ENCODE measurements at regions not wholly inside any gene's neighbourhood (a gene's known extent, or its start where the extent isn't known, plus 50 kb on each side); places are given as distances from the start of the nearest gene placed in this dataset.
"Not testable (repeated sequence)": the region's sequence is repeated elsewhere in the genome, so short reads cannot be mapped to it uniquely, and the experiment has no call there.

DNA sequence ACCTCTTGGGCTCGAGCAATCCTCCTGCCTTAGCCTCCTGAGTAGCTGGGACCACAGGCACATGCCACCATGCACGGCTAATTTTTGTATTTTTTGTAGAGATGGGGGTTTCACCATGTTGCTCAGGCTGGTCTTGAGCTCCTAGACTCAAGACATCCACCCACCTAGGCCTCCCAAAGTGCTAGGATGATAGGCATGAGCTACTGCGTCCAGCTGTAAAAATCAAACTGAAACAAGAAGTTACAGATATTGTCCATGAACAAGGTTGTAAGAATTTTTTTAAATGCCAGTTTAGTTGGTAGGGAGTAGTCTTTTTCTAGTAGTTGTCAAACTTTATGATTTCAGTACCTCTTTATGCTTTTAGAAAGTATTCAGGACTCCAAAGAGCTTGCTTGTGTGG lies 424.4 kb upstream of the PMFBP1 start:
- Histone ChIP-seq H3K9me3 (no peaks in the 10 kb centered on the region), H3K27ac (no peak overlapping the region), H3K4me1 (peaks cover 0 to 9% (median 0%) of the 10 kb centered on the region in 6 donors), H3K4me3 (no peak overlapping the region), H3K36me3 (no peaks in the 10 kb centered on the region), H3K27me3 (replicated peaks in 1 of 7) (no peaks in the 10 kb centered on the region)
- intact Hi-C loops (cut with DNase I; ENCODE audit: low total_unique reads): no loop called here
- 89 to 92% (median 90%) methylated on average over 3 of the region's 3 CpGs for WGBS, 5 donors
- no peak for DNase-seq
- TF ChIP-seq POLR2A (IDR thresholded peaks at IDR 0.05): no peak
- TF ChIP-seq, protein P1, sequence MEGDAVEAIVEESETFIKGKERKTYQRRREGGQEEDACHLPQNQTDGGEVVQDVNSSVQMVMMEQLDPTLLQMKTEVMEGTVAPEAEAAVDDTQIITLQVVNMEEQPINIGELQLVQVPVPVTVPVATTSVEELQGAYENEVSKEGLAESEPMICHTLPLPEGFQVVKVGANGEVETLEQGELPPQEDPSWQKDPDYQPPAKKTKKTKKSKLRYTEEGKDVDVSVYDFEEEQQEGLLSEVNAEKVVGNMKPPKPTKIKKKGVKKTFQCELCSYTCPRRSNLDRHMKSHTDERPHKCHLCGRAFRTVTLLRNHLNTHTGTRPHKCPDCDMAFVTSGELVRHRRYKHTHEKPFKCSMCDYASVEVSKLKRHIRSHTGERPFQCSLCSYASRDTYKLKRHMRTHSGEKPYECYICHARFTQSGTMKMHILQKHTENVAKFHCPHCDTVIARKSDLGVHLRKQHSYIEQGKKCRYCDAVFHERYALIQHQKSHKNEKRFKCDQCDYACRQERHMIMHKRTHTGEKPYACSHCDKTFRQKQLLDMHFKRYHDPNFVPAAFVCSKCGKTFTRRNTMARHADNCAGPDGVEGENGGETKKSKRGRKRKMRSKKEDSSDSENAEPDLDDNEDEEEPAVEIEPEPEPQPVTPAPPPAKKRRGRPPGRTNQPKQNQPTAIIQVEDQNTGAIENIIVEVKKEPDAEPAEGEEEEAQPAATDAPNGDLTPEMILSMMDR (IDR thresholded peaks at IDR 0.05 in 8 of 11, conservative IDR thresholded peaks at IDR 0.05 in 3 of 11): no peak
- TF ChIP-seq POLR2AphosphoS5 (IDR thresholded peaks at IDR 0.05): no peak

DNA sequence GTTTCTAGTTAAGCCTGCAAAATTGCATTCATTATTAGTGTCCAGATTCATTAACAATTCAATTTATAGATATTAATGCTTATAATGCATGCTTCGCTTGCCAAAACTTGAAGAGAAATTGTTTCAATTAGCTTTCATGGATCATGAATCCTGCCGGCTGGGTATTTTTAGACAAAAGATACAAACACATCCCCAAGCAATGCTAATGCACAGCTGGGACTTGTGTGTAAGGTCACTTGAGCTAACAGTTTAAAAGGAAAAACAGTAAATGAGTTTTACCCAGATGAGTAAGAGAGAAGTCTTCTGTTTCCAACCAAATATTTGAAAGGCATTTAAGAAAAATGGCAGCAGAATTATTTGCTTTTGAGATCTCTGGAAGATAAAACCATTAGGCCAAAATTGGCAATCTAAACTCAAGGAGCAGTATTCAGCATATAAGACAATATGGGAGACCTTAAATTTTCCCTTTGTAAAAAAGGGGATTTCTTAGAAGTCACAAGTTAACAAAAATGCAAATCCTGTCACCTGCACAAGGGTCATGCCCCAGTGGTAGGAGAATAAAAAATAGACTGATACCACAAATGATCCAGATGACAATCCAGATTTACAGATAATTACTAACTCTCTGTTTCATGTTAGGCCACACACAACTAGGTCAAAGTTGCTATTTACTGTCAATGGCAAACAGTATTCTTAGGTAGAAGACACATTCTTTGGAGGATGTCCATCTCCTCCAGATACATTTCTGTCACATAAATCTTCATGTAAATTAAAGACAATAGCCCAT lies 418.4 kb upstream of the PMFBP1 start:
- Histone ChIP-seq H3K27me3 (replicated peaks in 1 of 7) (no peaks in the 10 kb centered on the region), H3K27ac (peak overlapping the region in 1 of 8 donors; percentile 16), H3K4me1 (peaks cover 0 to 17% (median 0%) of the 10 kb centered on the region in 6 donors), H3K4me3 (no peak overlapping the region), H3K36me3 (no peaks in the 10 kb centered on the region), H3K9me3 (no peaks in the 10 kb centered on the region)
- 55 to 79% (median 65%) methylated on average over 2 of the region's 2 CpGs for WGBS, 5 donors
- intact Hi-C loops (cut with DNase I; ENCODE audit: low total_unique reads): no loop called here
- TF ChIP-seq, protein P1 (IDR thresholded peaks at IDR 0.05 in 8 of 11, conservative IDR thresholded peaks at IDR 0.05 in 3 of 11): no peak
- TF ChIP-seq POLR2AphosphoS5 (IDR thresholded peaks at IDR 0.05) (no peak), POLR2A (IDR thresholded peaks at IDR 0.05) (no peak)
- no peak for DNase-seq

DNA sequence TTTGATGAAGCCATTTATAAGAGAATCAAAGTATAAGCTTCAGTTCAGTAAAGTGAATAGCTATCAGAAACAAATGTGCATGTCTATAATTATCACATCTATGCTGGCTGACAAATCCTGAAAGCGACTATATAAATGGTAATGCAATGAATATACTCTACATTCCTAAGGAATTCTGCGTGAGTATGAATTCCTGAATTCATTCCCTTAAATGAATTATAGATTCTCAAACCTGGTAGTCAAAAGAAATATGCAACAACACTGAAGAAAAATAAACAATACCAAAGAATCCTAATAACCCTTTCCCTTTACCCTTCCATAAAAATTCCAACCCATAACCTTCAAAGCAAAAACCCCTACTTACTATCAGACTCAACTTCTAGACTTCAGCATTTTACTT lies 416.6 kb upstream of the PMFBP1 start:
- Histone ChIP-seq H3K36me3 (no peaks in the 10 kb centered on the region), H3K27ac (no peak overlapping the region), H3K27me3 (replicated peaks in 1 of 7) (no peaks in the 10 kb centered on the region), H3K4me1 (peaks cover 0 to 17% (median 0%) of the 10 kb centered on the region in 6 donors), H3K4me3 (no peak overlapping the region), H3K9me3 (no peaks in the 10 kb centered on the region)
- intact Hi-C loops (cut with DNase I; ENCODE audit: low total_unique reads): no loop called here
- TF ChIP-seq, protein P1 (IDR thresholded peaks at IDR 0.05 in 8 of 11, conservative IDR thresholded peaks at IDR 0.05 in 3 of 11): no peak
- no peak for TF ChIP-seq POLR2AphosphoS5 (IDR thresholded peaks at IDR 0.05)
- TF ChIP-seq POLR2A (IDR thresholded peaks at IDR 0.05): no peak
- no peak for DNase-seq
- WGBS, 5 donors: 93 to 98% (median 93%) methylated on average over 2 of the region's 2 CpGs

DNA sequence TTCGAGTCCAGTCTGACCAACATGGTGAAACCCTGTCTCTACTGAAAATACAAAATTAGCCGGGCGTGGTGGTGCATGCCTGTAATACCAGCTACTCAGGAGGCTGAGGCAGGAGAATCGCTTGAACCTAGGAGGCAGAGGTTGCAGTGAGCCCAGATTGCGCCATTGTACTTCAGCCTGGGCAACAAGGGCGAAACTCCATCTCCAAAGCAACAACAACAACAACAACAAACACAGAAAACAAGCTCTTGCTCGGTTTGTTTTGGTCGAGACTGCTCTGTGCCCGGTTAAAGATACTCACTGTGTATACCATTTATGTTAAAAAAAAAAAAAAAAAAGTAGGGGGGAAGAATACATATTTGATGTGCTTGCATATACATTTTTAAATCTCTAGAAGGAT lies 406.1 kb upstream of the PMFBP1 start:
- H3K27ac ChIP-seq; H3K27me3 ChIP-seq (replicated peaks in 1 of 7); H3K4me3 ChIP-seq; DNase-seq; intact Hi-C loops (cut with DNase I; ENCODE audit: low total_unique reads); H3K4me1 ChIP-seq; H3K36me3 ChIP-seq: not testable (repeated sequence)
- 94 to 96% (median 96%) methylated on average over 9 of the region's 9 CpGs for WGBS, 5 donors
- peaks cover 0 to 15% (median 0%) of the 10 kb centered on the region in 8 donors for H3K9me3 ChIP-seq
